Uterus (tissue), 3 donors: ENCODE measurements at regions not wholly inside any gene's neighbourhood (a gene's known extent, or its start where the extent isn't known, plus 50 kb on each side); places are given as distances from the start of the nearest gene placed in this dataset.

Experiments used
- DNase-seq, 2 donors: peaks; one replicate each; pipeline ENCODE4 v3.0.0-alpha.2; 2019 to 2020
- H3K27ac ChIP-seq, 2 donors: fragments of 200-600 bp; sonication (generic); 1 replicate in 1 of 2; 2 replicates in 1 of 2; pipeline ENCODE4 v1.5.1; 2016 to 2018
- H3K27me3 ChIP-seq, 2 donors: fragments of 200-600 bp; sonication (generic); one replicate each; pipeline ENCODE4 v1.5.1; 2018 to 2019; ENCODE audit warnings: control low read depth in 1 of 2
- H3K36me3 ChIP-seq, 2 donors: fragments of 200-600 bp; sonication (generic); one replicate each; pipeline ENCODE4 v1.5.1; 2019; ENCODE audit warnings: control low read depth in 1 of 2
- H3K4me1 ChIP-seq, 2 donors: fragments of 200-600 bp; sonication (generic); one replicate each; pipeline ENCODE4 v1.5.1; 2018 to 2019; ENCODE audit warnings: control low read depth in 1 of 2
- H3K4me3 ChIP-seq, 2 donors: fragments of 200-600 bp; sonication (generic); 1 replicate in 1 of 2; 2 replicates in 1 of 2; pipeline ENCODE4 v1.5.1; 2018 to 2019; ENCODE audit warnings: mild to moderate bottlenecking in 1 of 2
- H3K9me3 ChIP-seq, 2 donors: fragments of 200-600 bp; sonication (generic); one replicate each; pipeline ENCODE4 v1.5.1; 2019; ENCODE audit warnings: control low read depth in 1 of 2
- POLR2A ChIP-seq, 2 donors: fragments of 450-650 bp; IDR thresholded peaks; one replicate each; pipeline ENCODE4 v1.6.1; 2016; ENCODE audit warnings: antibody characterized with exemption in 2 of 2, mild to moderate bottlenecking in 1 of 2, moderate library complexity in 1 of 2
- intact Hi-C: fragments of 100-400 bp; cut with DNase I; formaldehyde crosslinking; loops from one replicate; pipeline ENCODE4 v1.15.1; 2023; ENCODE audit warnings: low total_unique reads
- TF ChIP-seq, protein P1 (sequence below), 4 experiments: fragments of 200-600 bp in 2 of 4; fragments of 450-650 bp in 2 of 4; sonication (generic) in 2 of 4; IDR thresholded peaks; one replicate each; pipeline ENCODE4 v1.5.1; 2016 to 2019; ENCODE audit warnings: antibody characterized with exemption in 4 of 4, mild to moderate bottlenecking in 2 of 4, moderate library complexity in 1 of 4
- donor health status: DM: yes; HTN: yes; CAD: no.

DNA sequence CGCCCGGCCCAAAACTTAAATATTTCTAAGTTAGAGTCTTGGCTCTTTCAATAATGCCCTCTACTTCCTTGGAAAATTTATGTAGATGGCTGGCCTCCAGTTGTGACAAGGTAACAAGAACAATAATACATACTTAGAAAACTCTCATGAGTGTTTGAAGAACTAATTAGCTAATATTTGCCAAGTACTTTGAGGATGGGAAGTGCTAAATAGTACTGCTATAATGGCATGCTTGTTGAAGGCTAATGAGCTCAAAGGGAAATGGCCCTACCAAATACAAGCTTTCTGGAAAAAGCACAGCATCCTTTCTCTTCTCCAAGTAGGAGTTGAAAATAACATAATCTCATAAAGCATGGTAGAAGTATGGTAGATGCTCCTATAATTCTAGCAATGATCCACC lies 1022.2 kb upstream of the PIK3C3 start:
- intact Hi-C loops: no loop called here
- H3K9me3 ChIP-seq: no peaks in the 10 kb centered on the region

DNA sequence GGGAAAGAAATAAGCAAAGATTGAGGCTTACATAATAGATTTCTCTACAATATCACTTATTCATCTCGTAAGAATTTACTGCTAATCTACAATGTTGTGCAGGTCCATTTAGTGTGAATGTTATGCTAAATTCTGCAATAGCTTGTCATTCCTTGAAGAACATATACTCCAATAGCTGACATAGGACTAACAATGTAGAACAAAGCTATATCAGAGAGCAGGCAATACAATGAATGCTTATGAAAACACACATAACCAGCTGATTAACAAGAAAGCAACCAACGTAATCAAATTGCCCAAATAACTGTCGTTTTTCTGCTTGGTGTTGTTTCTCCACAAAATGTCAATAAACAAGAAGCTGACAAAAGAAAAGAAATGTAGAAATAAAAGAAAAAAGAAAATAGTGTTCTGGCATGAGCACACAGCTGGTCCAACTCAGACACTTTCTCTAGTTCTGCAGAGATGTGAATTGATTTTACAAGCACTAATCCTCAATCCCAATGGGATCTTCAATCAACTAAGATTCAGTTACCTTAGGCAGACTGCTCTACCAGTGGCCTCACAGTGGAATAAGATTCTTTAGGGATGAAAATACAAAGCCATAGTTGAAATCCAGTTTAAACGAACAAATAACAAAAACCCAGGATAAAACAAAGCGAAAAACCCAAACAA lies 1024.7 kb upstream of the PIK3C3 start:
- DNase-seq: no peak
- no peak overlapping the region for H3K4me3 ChIP-seq
- H3K9me3 ChIP-seq: no peaks in the 10 kb centered on the region
- no peaks in the 10 kb centered on the region for H3K36me3 ChIP-seq
- TF ChIP-seq, protein P1, sequence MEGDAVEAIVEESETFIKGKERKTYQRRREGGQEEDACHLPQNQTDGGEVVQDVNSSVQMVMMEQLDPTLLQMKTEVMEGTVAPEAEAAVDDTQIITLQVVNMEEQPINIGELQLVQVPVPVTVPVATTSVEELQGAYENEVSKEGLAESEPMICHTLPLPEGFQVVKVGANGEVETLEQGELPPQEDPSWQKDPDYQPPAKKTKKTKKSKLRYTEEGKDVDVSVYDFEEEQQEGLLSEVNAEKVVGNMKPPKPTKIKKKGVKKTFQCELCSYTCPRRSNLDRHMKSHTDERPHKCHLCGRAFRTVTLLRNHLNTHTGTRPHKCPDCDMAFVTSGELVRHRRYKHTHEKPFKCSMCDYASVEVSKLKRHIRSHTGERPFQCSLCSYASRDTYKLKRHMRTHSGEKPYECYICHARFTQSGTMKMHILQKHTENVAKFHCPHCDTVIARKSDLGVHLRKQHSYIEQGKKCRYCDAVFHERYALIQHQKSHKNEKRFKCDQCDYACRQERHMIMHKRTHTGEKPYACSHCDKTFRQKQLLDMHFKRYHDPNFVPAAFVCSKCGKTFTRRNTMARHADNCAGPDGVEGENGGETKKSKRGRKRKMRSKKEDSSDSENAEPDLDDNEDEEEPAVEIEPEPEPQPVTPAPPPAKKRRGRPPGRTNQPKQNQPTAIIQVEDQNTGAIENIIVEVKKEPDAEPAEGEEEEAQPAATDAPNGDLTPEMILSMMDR (IDR thresholded peaks at IDR 0.05): no peak
- TF ChIP-seq POLR2A (IDR thresholded peaks at IDR 0.05): no peak
- intact Hi-C loops: no loop called here
- H3K27me3 ChIP-seq: no peaks in the 10 kb centered on the region
- no peak overlapping the region for H3K27ac ChIP-seq
- H3K4me1 ChIP-seq: no peaks in the 10 kb centered on the region

More for the DNA sequence above, 1022.2 kb upstream of the PIK3C3 start:
- no peak overlapping the region for H3K27ac ChIP-seq
- no peaks in the 10 kb centered on the region for H3K4me1 ChIP-seq
- H3K36me3 ChIP-seq: no peaks in the 10 kb centered on the region
- TF ChIP-seq, protein P1 (IDR thresholded peaks at IDR 0.05): no peak
- no peak for TF ChIP-seq POLR2A (IDR thresholded peaks at IDR 0.05)
- no peaks in the 10 kb centered on the region for H3K27me3 ChIP-seq
- H3K4me3 ChIP-seq: no peak overlapping the region
- DNase-seq: no peak

DNA sequence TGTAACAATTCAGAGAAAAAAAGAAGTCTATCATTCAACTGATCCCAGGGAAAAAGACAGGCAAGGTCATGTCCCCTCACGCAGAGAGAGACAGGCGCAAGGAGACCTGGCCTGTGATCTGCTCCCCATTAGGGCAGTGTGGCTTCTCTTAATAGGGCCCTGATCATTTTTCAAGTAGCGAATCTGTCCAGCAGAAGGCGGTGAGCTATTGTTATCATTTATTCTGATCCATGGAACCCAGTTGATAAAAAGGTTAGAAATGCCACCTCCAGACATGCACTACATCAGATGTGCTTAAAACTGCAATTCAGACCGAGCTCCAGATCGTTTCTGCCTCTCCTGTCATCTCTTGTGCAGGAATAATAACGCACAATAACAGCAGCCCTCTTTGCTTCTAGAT lies 1025.6 kb upstream of the PIK3C3 start:
- Histone ChIP-seq H3K27me3 (no peaks in the 10 kb centered on the region), H3K9me3 (no peaks in the 10 kb centered on the region), H3K27ac (no peak overlapping the region), H3K4me1 (no peaks in the 10 kb centered on the region), H3K4me3 (no peak overlapping the region), H3K36me3 (no peaks in the 10 kb centered on the region)
- intact Hi-C loops: no loop called here
- no peak for DNase-seq
- TF ChIP-seq, protein P1 (IDR thresholded peaks at IDR 0.05): no peak
- no peak for TF ChIP-seq POLR2A (IDR thresholded peaks at IDR 0.05)

DNA sequence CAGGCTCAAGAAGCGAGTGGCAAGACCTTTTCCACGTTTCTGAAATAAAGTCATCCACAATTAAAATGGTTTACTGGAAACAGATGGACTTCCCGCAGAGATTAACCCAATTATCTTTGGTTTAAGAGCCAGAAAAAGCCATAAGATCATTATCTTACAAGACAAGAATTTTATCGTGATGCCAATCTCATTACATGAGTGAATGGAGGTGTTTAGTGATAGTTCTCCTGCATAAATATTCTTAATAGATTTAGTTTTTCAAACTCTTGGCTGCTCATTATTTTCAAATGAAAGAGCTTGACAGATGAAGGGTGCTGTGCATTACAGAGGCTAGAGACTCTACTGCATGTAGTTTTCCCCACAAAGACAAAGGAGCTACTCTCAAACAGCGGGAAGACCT lies 1028.4 kb upstream of the PIK3C3 start:
- Histone ChIP-seq H3K36me3 (no peaks in the 10 kb centered on the region), H3K4me1 (no peaks in the 10 kb centered on the region), H3K4me3 (no peak overlapping the region), H3K27ac (no peak overlapping the region), H3K27me3 (no peaks in the 10 kb centered on the region), H3K9me3 (no peaks in the 10 kb centered on the region)
- TF ChIP-seq, protein P1 (IDR thresholded peaks at IDR 0.05): no peak
- no peak for TF ChIP-seq POLR2A (IDR thresholded peaks at IDR 0.05)
- DNase-seq: no peak
- intact Hi-C loops: no loop called here

DNA sequence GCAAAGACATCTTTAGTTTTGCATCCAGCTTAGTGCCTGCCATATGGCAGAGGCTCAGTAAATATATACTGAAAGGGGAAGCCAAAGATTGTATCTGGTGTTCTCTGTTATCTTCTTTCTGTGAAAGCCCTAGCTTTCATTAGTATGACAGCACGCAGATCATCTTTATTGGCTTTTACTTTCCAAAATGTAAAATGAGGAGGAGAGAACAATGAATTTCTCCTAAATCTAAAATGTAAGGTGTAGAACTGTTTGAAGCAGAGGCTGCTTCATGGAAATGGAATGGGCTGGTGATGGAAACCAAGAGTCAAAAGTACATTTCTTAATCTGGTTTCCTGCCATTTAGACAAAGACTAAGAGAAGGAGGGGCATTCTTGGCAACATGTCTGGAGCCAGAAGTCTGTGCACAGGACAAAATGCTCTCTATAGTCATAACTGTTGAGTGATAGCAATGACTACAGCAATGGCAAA lies 1029.9 kb upstream of the PIK3C3 start:
- H3K4me3 ChIP-seq: no peak overlapping the region
- H3K27me3 ChIP-seq: no peaks in the 10 kb centered on the region
- H3K36me3 ChIP-seq: no peaks in the 10 kb centered on the region
- H3K27ac ChIP-seq: no peak overlapping the region
- DNase-seq: no peak
- H3K4me1 ChIP-seq: no peaks in the 10 kb centered on the region
- intact Hi-C loops: no loop called here
- H3K9me3 ChIP-seq: no peaks in the 10 kb centered on the region
- TF ChIP-seq POLR2A (IDR thresholded peaks at IDR 0.05): no peak
- TF ChIP-seq, protein P1 (IDR thresholded peaks at IDR 0.05): no peak
